HepG2 (cell line): ENCODE measurements at regions not wholly inside any gene's neighbourhood (a gene's known extent, or its start where the extent isn't known, plus 50 kb on each side); places are given as distances from the start of the nearest gene placed in this dataset.

Source experiments
- ATAC-seq: fragments of 200-7000 bp; cut with Tn5 transposase; 3 replicates; pipeline ENCODE4 v1.9.1; 2020; ENCODE audit warnings: mild to moderate bottlenecking, moderate library complexity
- BruUV-seq: library from RNA; stranded (reverse); fragments of 400-500 nt; replicated peaks from 2 replicates; lab custom pipeline; 2021; lab: Mats Ljungman, UMichigan
- CTCF ChIA-PET: fragments of 300-600 bp; formaldehyde crosslinking; extraction: SDS; loops from one replicate; lab custom pipeline; 2021; ENCODE audit warnings: low total read pairs, inconsistent platforms, low intra/inter-chr PET ratio; lab: Yijun Ruan, JAX
- POLR2A ChIA-PET: fragments of 350-600 bp; sonication (Branson Sonifier 250); formaldehyde crosslinking; loops from one replicate; lab custom pipeline; 2020; ENCODE audit warnings: antibody characterized with exemption, inconsistent platforms; lab: Yijun Ruan, JAX
- DNase-seq: peaks from one replicate; pipeline ENCODE4 v3.0.0-alpha.2; 2015; ENCODE audit warnings: low spot score
- FAIRE-seq: peaks from 3 replicates; lab custom pipeline; 2011; peaks lifted over from hg19 to GRCh38; lab: Jason Lieb, UNC
- H2AFZ ChIP-seq: one replicate; pipeline ENCODE4 v1.6.1; 2011; ENCODE audit warnings: low read length, inconsistent platforms
- H3K27ac ChIP-seq: fragments of 300-600 bp; 3 replicates; pipeline ENCODE4 v1.8.0; 2011; ENCODE audit warnings: mixed run types, mild to moderate bottlenecking, mixed read lengths, low read length, inconsistent platforms; ENCODE audit not compliant: insufficient read depth; ENCODE audit errors: extremely low read length
- H3K27me3 ChIP-seq, 2 experiments: fragments of 200-600 bp in 1 of 2; 2 replicates in 1 of 2; 3 replicates in 1 of 2; pipeline versions ENCODE4 v1.6.0 to v1.8.0; 2011; ENCODE audit warnings: low read length in 2 of 2, mild to moderate bottlenecking in 2 of 2, moderate library complexity in 2 of 2, inconsistent platforms in 1 of 2; ENCODE audit not compliant: insufficient read depth in 2 of 2, control insufficient read depth in 1 of 2
- H3K36me3 ChIP-seq, 2 experiments: fragments of 200-600 bp in 1 of 2; replicated peaks in 1 of 2; 2 replicates in 1 of 2; 3 replicates in 1 of 2; pipeline versions ENCODE4 v1.5.1 to v1.8.0; 2011; ENCODE audit warnings: low read length in 2 of 2, inconsistent platforms in 1 of 2; ENCODE audit not compliant: insufficient read depth in 2 of 2, control insufficient read depth in 1 of 2
- H3K4me1 ChIP-seq: 2 replicates; pipeline ENCODE4 v1.5.1; 2012; ENCODE audit warnings: low read length, inconsistent platforms; ENCODE audit not compliant: insufficient read depth
- H3K4me2 ChIP-seq: 2 replicates; pipeline ENCODE4 v1.6.0; 2011; ENCODE audit warnings: low read depth, low read length, inconsistent platforms
- H3K4me3 ChIP-seq, 3 experiments: fragments of 200-600 bp in 1 of 3; sonication (generic), shearing (Covaris generic) in 1 of 3; replicated peaks in 1 of 3; 2 replicates each; pipeline ENCODE4 v1.5.1; 2011 to 2016; ENCODE audit warnings: low read length in 3 of 3, inconsistent platforms in 2 of 3, low read depth in 2 of 3, mild to moderate bottlenecking in 2 of 3, control low read depth in 1 of 3, mixed read lengths in 1 of 3; ENCODE audit not compliant: insufficient read depth in 1 of 3
- H3K79me2 ChIP-seq: one replicate; pipeline ENCODE4 v1.6.1; 2011; ENCODE audit warnings: low read length, inconsistent platforms; ENCODE audit not compliant: insufficient read depth
- H3K9ac ChIP-seq: 2 replicates; pipeline ENCODE4 v1.6.0; 2011; ENCODE audit warnings: mild to moderate bottlenecking, low read depth, low read length, inconsistent platforms; ENCODE audit not compliant: insufficient read depth
- H3K9me3 ChIP-seq: 2 replicates; pipeline ENCODE4 v1.5.1; 2012; ENCODE audit warnings: mild to moderate bottlenecking, low read length
- H4K20me1 ChIP-seq: 2 replicates; pipeline ENCODE4 v1.6.0; 2011; ENCODE audit warnings: inconsistent platforms, mild to moderate bottlenecking, low read length, moderate library complexity; ENCODE audit not compliant: insufficient read depth
- HHEX ChIP-seq: IDR thresholded peaks from 2 replicates; pipeline ENCODE4 v1.6.1; 2016; ENCODE audit warnings: control low read depth
- HNF4A ChIP-seq: sonication (generic); formaldehyde crosslinking; IDR thresholded peaks from 2 replicates; pipeline ENCODE4 v1.4.0; 2020; ENCODE audit warnings: missing genetic modification reagents
- ONECUT2 ChIP-seq: sonication (generic); formaldehyde crosslinking; IDR thresholded peaks from 2 replicates; pipeline ENCODE4 v1.4.0; 2020; ENCODE audit warnings: missing genetic modification reagents
- PPARG ChIP-seq: conservative IDR thresholded peaks from 2 replicates; pipeline ENCODE4 v1.6.1; 2016; ENCODE audit warnings: missing biosample characterization, missing genetic modification reagents
- SNAPC2 ChIP-seq: sonication (generic); formaldehyde crosslinking; IDR thresholded peaks from 2 replicates; pipeline ENCODE4 v1.8.1; 2022; ENCODE audit warnings: mild to moderate bottlenecking, missing genetic modification reagents
- ZFY ChIP-seq: sonication (generic); formaldehyde crosslinking; IDR thresholded peaks from 2 replicates; pipeline ENCODE4 v1.4.0; 2020; ENCODE audit warnings: missing genetic modification reagents
- ZNF350 ChIP-seq: sonication (generic); formaldehyde crosslinking; IDR thresholded peaks from 2 replicates; pipeline ENCODE4 v1.4.0; 2020; ENCODE audit warnings: mild to moderate bottlenecking, low read depth, missing genetic modification reagents, borderline replicate concordance
- WGBS: methylation state at CpG from one replicate; pipeline ENCODE4 v1.1.6; 2017; ENCODE audit warnings: low lambda C conversion rate; 5-methylcytosine and 5-hydroxymethylcytosine counted together
- in situ Hi-C: cut with HindIII; loops from 2 replicates; pipeline ENCODE4 v1.10.0; 2017; ENCODE audit warnings: low pct_unique_long_range_greater_than_20kb; ENCODE audit not compliant: extremely low pct_ligation_motif_present
- intact Hi-C: fragments of 100-400 bp; cut with micrococcal nuclease; formaldehyde crosslinking; loops from one replicate; pipeline ENCODE4 v1.10.0; 2022; ENCODE audit not compliant: unreplicated experiment
- TF ChIP-seq, protein P1 (sequence below): sonication (generic); formaldehyde crosslinking; conservative IDR thresholded peaks from 2 replicates; pipeline ENCODE4 v1.8.0; 2022; ENCODE audit warnings: missing genetic modification reagents

DNA sequence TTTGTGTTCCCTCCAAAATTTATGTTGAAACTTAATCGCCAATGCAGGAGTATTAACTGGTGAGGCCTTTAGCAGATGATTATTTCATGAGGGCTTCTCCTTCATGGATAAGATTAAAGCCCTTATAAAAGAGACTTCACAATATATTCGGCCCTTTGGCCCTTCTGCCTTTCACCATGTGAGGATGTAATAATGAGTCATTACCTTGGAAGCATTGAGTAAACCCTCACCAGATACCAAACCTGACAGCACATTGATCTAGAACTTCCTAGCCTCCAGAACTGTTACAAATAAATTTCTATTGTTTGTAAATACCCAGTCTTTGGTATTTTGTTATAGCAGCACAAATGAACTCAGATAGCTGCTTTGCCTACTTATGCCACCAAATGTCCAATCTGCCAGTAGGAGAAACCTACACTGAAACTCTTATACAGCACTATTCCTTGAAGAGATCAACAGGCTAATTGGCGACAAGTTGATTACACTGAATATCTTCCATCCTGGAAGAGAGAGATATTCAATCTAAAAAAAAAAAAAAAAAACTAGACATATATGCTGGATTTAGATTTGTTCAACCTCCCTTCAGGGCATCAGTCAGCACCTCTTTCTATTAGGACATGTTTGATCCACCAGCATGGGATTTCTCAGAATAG is 125.9 kb upstream of the COL5A2 start (continued):
- TF ChIP-seq, protein P1, sequence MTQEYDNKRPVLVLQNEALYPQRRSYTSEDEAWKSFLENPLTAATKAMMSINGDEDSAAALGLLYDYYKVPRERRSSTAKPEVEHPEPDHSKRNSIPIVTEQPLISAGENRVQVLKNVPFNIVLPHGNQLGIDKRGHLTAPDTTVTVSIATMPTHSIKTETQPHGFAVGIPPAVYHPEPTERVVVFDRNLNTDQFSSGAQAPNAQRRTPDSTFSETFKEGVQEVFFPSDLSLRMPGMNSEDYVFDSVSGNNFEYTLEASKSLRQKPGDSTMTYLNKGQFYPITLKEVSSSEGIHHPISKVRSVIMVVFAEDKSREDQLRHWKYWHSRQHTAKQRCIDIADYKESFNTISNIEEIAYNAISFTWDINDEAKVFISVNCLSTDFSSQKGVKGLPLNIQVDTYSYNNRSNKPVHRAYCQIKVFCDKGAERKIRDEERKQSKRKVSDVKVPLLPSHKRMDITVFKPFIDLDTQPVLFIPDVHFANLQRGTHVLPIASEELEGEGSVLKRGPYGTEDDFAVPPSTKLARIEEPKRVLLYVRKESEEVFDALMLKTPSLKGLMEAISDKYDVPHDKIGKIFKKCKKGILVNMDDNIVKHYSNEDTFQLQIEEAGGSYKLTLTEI (CRISPR knock-in tag): no peak
- TF ChIP-seq HHEX (CRISPR knock-in tag): no peak
- no peak for TF ChIP-seq ZNF350 (CRISPR knock-in tag)
- no peak for TF ChIP-seq ZFY (CRISPR knock-in tag)
- TF ChIP-seq ONECUT2 (CRISPR knock-in tag): no peak

DNA sequence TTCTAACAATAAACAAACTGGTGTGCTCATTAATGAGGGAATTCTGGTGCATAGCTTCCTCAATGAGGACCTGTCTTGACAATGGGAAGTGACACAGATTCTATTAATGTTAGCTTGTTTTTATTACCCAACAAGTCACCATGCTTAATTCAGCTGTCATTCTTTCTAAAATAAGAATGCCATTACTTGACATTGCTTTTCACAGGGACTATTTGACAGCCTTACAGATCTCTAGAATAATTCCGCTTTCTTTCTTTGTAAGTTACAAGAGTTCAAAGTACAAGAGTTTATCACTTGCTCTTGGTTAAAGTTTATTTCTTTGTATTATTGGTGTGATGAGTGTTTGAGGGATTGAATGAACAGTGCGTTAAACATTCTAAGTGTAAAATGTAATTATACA is 127.0 kb upstream of the COL5A2 start:
- intact Hi-C loops (no loop called here), in situ Hi-C loops (no loop called here)
- H3K9ac ChIP-seq: no peak overlapping the region
- no peak for ATAC-seq
- no peaks in the 10 kb centered on the region for H3K9me3 ChIP-seq
- peak overlapping the region; percentile 18; the same call in 1 of the 2 replicates for H3K4me2 ChIP-seq
- ChIA-PET CTCF (no interaction called here), POLR2A (no interaction called here)
- no peaks in the 10 kb centered on the region for H3K36me3 ChIP-seq
- H3K4me1 ChIP-seq: peaks cover 8% of the 10 kb centered on the region
- H3K27me3 ChIP-seq: no peaks in the 10 kb centered on the region; a peak in 1 of 5 replicates
- FAIRE-seq: no peak
- no peak overlapping the region for H3K4me3 ChIP-seq
- DNase-seq: peak; percentile 5
- 0% methylated on average over 2 of the region's 2 CpGs for WGBS
- no peak overlapping the region for H3K27ac ChIP-seq
- H2AFZ ChIP-seq: no peak overlapping the region
- H3K79me2 ChIP-seq: no peaks in the 10 kb centered on the region
- no peaks in the 10 kb centered on the region for H4K20me1 ChIP-seq
- TF ChIP-seq PPARG (no peak), HNF4A (CRISPR knock-in tag) (peak; percentile 20; the same call in 1 of the 2 replicates), SNAPC2 (CRISPR knock-in tag) (0 out of 2 replicates have a peak, but pooled peaks have one; percentile 42)
- no TSS peak for BruUV-seq
